ENCODE measurements at regions not wholly inside any gene's neighbourhood (a gene's known extent, or its start where the extent isn't known, plus 50 kb on each side); places are given as distances from the start of the nearest gene placed in this dataset.

DNA sequence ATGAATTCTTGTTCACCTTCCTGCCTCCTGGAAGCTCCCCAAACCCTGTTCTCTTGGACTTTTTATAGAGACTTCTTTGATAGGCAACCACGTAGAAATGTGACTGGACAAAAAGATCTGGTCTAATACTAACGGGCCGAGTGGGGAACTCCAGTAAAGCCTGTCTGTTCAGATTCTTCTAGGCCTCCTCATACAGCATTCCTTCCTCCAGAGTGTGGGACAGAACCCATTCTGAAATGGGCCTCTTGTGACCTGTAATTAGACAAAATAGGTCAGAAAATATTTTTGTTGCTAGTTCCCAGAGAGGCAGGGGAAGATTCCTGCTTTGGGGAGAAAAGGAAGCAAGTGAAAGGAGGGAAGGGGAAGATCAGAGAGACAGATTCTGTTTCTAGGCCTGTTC is 374.3 kb downstream of the CDH26 start:
- TF ChIP-seq, protein P1, sequence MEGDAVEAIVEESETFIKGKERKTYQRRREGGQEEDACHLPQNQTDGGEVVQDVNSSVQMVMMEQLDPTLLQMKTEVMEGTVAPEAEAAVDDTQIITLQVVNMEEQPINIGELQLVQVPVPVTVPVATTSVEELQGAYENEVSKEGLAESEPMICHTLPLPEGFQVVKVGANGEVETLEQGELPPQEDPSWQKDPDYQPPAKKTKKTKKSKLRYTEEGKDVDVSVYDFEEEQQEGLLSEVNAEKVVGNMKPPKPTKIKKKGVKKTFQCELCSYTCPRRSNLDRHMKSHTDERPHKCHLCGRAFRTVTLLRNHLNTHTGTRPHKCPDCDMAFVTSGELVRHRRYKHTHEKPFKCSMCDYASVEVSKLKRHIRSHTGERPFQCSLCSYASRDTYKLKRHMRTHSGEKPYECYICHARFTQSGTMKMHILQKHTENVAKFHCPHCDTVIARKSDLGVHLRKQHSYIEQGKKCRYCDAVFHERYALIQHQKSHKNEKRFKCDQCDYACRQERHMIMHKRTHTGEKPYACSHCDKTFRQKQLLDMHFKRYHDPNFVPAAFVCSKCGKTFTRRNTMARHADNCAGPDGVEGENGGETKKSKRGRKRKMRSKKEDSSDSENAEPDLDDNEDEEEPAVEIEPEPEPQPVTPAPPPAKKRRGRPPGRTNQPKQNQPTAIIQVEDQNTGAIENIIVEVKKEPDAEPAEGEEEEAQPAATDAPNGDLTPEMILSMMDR (IDR thresholded peaks at IDR 0.05), result no peak
- TF ChIP-seq GATA3 (IDR thresholded peaks at IDR 0.05; ENCODE audit: borderline replicate concordance) (no peak), CEBPB (IDR thresholded peaks at IDR 0.05) (no peak), CHD2 (IDR thresholded peaks at IDR 0.05; ENCODE audit: low read length, partially characterized antibody) (no peak)
- TF ChIP-seq, protein P2, sequence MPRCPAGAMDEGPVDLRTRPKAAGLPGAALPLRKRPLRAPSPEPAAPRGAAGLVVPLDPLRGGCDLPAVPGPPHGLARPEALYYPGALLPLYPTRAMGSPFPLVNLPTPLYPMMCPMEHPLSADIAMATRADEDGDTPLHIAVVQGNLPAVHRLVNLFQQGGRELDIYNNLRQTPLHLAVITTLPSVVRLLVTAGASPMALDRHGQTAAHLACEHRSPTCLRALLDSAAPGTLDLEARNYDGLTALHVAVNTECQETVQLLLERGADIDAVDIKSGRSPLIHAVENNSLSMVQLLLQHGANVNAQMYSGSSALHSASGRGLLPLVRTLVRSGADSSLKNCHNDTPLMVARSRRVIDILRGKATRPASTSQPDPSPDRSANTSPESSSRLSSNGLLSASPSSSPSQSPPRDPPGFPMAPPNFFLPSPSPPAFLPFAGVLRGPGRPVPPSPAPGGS (IDR thresholded peaks at IDR 0.05), result no peak
